Stomach (tissue), 4 donors: ENCODE measurements at regions not wholly inside any gene's neighbourhood (a gene's known extent, or its start where the extent isn't known, plus 50 kb on each side); places are given as distances from the start of the nearest gene placed in this dataset.
"Not testable (repeated sequence)": the region's sequence is repeated elsewhere in the genome, so short reads cannot be mapped to it uniquely, and the experiment has no call there.

Source experiments
- POLR2AphosphoS5 ChIP-seq, 3 donors: sonication (generic); formaldehyde crosslinking; IDR thresholded peaks; one replicate each; pipeline ENCODE4 v1.6.1; 2016; ENCODE audit warnings: antibody characterized with exemption in 3 of 3
- TF ChIP-seq, protein P1 (sequence below), 7 experiments: fragments of 450-650 bp in 4 of 7; fragments of 200-600 bp in 3 of 7; sonication (generic) in 3 of 7; IDR thresholded peaks; one replicate each; pipeline ENCODE4 v1.5.1; 2016 to 2019; ENCODE audit warnings: antibody characterized with exemption in 7 of 7, control low read depth in 2 of 7, mild to moderate bottlenecking in 1 of 7

DNA sequence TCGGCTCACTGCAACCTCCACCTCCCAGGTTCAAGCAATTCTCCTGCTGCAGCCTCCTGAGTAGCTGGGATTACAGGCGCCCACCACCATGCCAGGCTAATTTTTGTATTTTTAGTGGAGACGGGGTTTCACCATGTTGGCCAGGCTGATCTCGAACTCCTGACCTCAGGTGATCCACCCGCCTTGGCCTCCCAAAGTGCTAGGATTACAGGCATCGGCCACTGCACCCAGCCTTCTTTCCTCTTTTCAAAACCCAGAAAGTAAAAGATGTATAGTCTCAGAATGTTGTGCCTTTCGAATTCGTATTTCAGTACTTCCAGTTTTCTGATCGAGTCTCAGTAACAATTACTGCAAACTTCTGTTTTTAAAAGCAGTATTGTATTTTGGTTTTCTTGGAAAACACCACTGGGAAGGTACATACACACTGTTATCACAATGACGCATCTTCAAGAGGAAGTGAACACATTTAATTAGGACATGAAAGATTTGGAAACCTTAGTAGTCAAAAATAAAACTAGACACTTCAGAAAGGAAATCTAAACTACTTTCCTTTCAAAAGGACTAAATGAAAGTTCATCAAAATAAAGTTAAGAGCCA, 123.9 kb upstream of the TNFSF4 start:
- TF ChIP-seq, protein P1, sequence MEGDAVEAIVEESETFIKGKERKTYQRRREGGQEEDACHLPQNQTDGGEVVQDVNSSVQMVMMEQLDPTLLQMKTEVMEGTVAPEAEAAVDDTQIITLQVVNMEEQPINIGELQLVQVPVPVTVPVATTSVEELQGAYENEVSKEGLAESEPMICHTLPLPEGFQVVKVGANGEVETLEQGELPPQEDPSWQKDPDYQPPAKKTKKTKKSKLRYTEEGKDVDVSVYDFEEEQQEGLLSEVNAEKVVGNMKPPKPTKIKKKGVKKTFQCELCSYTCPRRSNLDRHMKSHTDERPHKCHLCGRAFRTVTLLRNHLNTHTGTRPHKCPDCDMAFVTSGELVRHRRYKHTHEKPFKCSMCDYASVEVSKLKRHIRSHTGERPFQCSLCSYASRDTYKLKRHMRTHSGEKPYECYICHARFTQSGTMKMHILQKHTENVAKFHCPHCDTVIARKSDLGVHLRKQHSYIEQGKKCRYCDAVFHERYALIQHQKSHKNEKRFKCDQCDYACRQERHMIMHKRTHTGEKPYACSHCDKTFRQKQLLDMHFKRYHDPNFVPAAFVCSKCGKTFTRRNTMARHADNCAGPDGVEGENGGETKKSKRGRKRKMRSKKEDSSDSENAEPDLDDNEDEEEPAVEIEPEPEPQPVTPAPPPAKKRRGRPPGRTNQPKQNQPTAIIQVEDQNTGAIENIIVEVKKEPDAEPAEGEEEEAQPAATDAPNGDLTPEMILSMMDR (IDR thresholded peaks at IDR 0.05), result not testable (repeated sequence)
- TF ChIP-seq POLR2AphosphoS5 (IDR thresholded peaks at IDR 0.05), result not testable (repeated sequence)
